Keratinocyte (primary cell): ENCODE measurements at regions not wholly inside any gene's neighbourhood (a gene's known extent, or its start where the extent isn't known, plus 50 kb on each side); places are given as distances from the start of the nearest gene placed in this dataset.

ENCODE experiments used
- DNase-seq: peaks from one replicate; pipeline ENCODE4 v3.0.0-alpha.2; 2011; ENCODE audit warnings: low read depth, missing footprints, low spot score
- FAIRE-seq: peaks from 2 replicates; lab custom pipeline; 2011; peaks lifted over from hg19 to GRCh38; lab: Jason Lieb, UNC
- H2AFZ ChIP-seq: 2 replicates; pipeline ENCODE4 v1.6.0; 2012; ENCODE audit warnings: low read length, control low read depth, inconsistent platforms; ENCODE audit not compliant: control insufficient read depth
- H3K27ac ChIP-seq: 2 replicates; pipeline ENCODE4 v1.5.1; 2011; ENCODE audit warnings: low read length; ENCODE audit not compliant: control insufficient read depth, insufficient read depth
- H3K27me3 ChIP-seq: 3 replicates; pipeline ENCODE4 v1.6.0; 2011; ENCODE audit warnings: low read length; ENCODE audit not compliant: control insufficient read depth, insufficient read depth; ENCODE audit errors: extremely low read depth
- H3K36me3 ChIP-seq, 2 experiments: 2 replicates in 1 of 2; 3 replicates in 1 of 2; pipeline ENCODE4 v1.5.1; 2011; ENCODE audit warnings: low read length in 2 of 2, mild to moderate bottlenecking in 1 of 2; ENCODE audit not compliant: control insufficient read depth in 2 of 2, insufficient read depth in 2 of 2; ENCODE audit errors: extremely low read depth in 1 of 2
- H3K4me1 ChIP-seq: 3 replicates; pipeline ENCODE4 v1.5.1; 2011; ENCODE audit warnings: low read length; ENCODE audit not compliant: control insufficient read depth, insufficient read depth; ENCODE audit errors: extremely low read depth
- H3K4me2 ChIP-seq: 3 replicates; pipeline ENCODE4 v1.6.0; 2011; ENCODE audit warnings: low read depth, low read length; ENCODE audit not compliant: control insufficient read depth, insufficient read depth; ENCODE audit errors: extremely low read depth
- H3K4me3 ChIP-seq, 3 experiments: fragments of 200-600 bp in 1 of 3; sonication (generic) in 1 of 3; 2 replicates in 2 of 3; 3 replicates in 1 of 3; pipeline ENCODE4 v1.5.1; 2011 to 2016; ENCODE audit warnings: low read length in 3 of 3, mild to moderate bottlenecking in 3 of 3, control low read depth in 2 of 3, inconsistent platforms in 1 of 3, low read depth in 1 of 3, mixed read lengths in 1 of 3, mixed run types in 1 of 3, moderate library complexity in 1 of 3; ENCODE audit not compliant: control insufficient read depth in 2 of 3, insufficient read depth in 2 of 3; ENCODE audit errors: extremely low read depth in 1 of 3
- H3K79me2 ChIP-seq: 2 replicates; pipeline ENCODE4 v1.6.0; 2012; ENCODE audit warnings: low read length; ENCODE audit not compliant: control insufficient read depth, insufficient read depth
- H3K9ac ChIP-seq: 3 replicates; pipeline ENCODE4 v1.6.0; 2011; ENCODE audit warnings: low read length; ENCODE audit not compliant: control insufficient read depth, insufficient read depth; ENCODE audit errors: extremely low read depth
- H3K9me1 ChIP-seq: 3 replicates; pipeline ENCODE4 v1.6.0; 2011; ENCODE audit warnings: low read length; ENCODE audit not compliant: control insufficient read depth, insufficient read depth; ENCODE audit errors: extremely low read depth
- H3K9me3 ChIP-seq: 2 replicates; pipeline ENCODE4 v1.5.1; 2012; ENCODE audit warnings: low read depth, low read length; ENCODE audit not compliant: control insufficient read depth
- H4K20me1 ChIP-seq: 3 replicates; pipeline ENCODE4 v1.6.0; 2011; ENCODE audit warnings: low read length; ENCODE audit not compliant: control insufficient read depth, insufficient read depth; ENCODE audit errors: extremely low read depth
- EZH2 ChIP-seq: IDR thresholded peaks from one replicate; pipeline ENCODE4 v1.6.1; 2012; ENCODE audit warnings: inconsistent platforms, mild to moderate bottlenecking, low read length, moderate library complexity
- dilution Hi-C: fragments of 300-500 bp; cut with MboI; formaldehyde crosslinking; loops from one replicate; pipeline ENCODE4 v1.7.0; 2020; ENCODE audit warnings: low sequenced_read_pairs; ENCODE audit not compliant: extremely low pct_ligation_motif_present
- TF ChIP-seq, protein P1 (sequence below), 3 experiments: IDR thresholded peaks in 1 of 3; conservative IDR thresholded peaks in 1 of 3; optimal IDR thresholded peaks in 1 of 3; 2 replicates in 2 of 3; 3 replicates in 1 of 3; pipeline versions ENCODE3 to v1.5.1; 2011; ENCODE audit warnings: low read length in 3 of 3, mild to moderate bottlenecking in 3 of 3, moderate library complexity in 2 of 3, control low read depth in 1 of 3, inconsistent platforms in 1 of 3; ENCODE audit not compliant: insufficient read depth in 2 of 3; ENCODE audit errors: extremely low read depth in 1 of 3

DNA sequence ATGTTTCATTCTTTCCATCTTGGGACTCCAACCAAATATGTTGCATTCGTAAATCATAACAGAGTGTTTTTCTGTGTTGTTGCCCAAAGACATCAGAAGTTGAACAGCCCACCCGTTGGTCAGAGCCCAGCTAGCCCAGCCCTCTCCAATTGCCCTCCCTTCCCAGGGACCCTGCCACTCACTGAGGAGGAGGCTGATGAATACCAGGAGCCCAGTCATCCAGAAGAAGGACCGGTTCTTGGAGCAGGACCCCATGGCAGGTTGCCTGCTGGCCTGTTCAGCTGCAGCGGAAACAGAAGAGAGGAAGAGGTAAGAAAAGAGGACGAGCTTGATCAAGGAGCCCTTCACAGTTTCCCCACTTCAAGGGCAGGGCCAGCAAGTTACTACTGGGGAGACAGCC lies 172.2 kb upstream of the ETV3 start:
- Histone ChIP-seq H3K36me3 (no peaks in the 10 kb centered on the region), H3K79me2 (no peaks in the 10 kb centered on the region), H3K27me3 (peaks cover 9% of the 10 kb centered on the region), H3K4me1 (no peaks in the 10 kb centered on the region), H3K4me3 (no peak overlapping the region), H4K20me1 (no peaks in the 10 kb centered on the region), H3K9me1 (no peaks in the 10 kb centered on the region), H3K4me2 (no peak overlapping the region), H3K9ac (no peak overlapping the region), H2AFZ (no peak overlapping the region), H3K9me3 (no peaks in the 10 kb centered on the region), H3K27ac (no peak overlapping the region)
- DNase-seq (no peak), FAIRE-seq (no peak)
- no peak for TF ChIP-seq EZH2
- TF ChIP-seq, protein P1, sequence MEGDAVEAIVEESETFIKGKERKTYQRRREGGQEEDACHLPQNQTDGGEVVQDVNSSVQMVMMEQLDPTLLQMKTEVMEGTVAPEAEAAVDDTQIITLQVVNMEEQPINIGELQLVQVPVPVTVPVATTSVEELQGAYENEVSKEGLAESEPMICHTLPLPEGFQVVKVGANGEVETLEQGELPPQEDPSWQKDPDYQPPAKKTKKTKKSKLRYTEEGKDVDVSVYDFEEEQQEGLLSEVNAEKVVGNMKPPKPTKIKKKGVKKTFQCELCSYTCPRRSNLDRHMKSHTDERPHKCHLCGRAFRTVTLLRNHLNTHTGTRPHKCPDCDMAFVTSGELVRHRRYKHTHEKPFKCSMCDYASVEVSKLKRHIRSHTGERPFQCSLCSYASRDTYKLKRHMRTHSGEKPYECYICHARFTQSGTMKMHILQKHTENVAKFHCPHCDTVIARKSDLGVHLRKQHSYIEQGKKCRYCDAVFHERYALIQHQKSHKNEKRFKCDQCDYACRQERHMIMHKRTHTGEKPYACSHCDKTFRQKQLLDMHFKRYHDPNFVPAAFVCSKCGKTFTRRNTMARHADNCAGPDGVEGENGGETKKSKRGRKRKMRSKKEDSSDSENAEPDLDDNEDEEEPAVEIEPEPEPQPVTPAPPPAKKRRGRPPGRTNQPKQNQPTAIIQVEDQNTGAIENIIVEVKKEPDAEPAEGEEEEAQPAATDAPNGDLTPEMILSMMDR (optimal IDR thresholded peaks at IDR 0.05 in 1 of 3, IDR thresholded peaks at IDR 0.05 in 1 of 3, conservative IDR thresholded peaks at IDR 0.05 in 1 of 3; ENCODE audit: extremely low read depth in 1 of 3, insufficient read depth in 2 of 3, low read length in 3 of 3), result no peak
- dilution Hi-C loops, result no loop called here

DNA sequence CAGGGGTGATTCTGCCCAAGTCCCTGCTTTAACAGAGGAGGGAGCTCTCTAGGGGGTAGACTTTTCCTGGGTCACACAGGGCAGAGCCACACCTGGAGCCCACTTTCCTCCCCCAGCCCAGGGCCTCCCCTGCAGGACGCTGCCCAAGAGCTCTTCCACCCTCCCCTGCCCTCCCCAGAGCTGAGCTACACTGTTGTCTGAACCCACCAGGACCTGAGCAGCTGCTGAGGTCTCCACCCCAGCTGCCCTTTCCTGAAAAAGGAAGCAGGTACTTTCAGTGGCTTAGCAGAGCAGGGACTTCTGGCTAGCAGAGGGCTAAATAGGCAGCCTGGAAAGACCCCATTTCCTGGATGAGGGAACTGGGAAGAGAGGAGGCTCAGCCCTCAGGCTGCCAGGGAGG lies 169.3 kb upstream of the ETV3 start:
- Histone ChIP-seq H3K9ac (no peak overlapping the region), H2AFZ (no peak overlapping the region), H4K20me1 (no peaks in the 10 kb centered on the region), H3K79me2 (no peaks in the 10 kb centered on the region), H3K36me3 (no peaks in the 10 kb centered on the region), H3K9me1 (no peaks in the 10 kb centered on the region), H3K4me3 (no peak overlapping the region), H3K27me3 (peaks cover 9% of the 10 kb centered on the region), H3K27ac (no peak overlapping the region), H3K4me1 (no peaks in the 10 kb centered on the region), H3K4me2 (no peak overlapping the region), H3K9me3 (no peaks in the 10 kb centered on the region)
- TF ChIP-seq EZH2, result no peak
- TF ChIP-seq, protein P1 (optimal IDR thresholded peaks at IDR 0.05 in 1 of 3, IDR thresholded peaks at IDR 0.05 in 1 of 3, conservative IDR thresholded peaks at IDR 0.05 in 1 of 3; ENCODE audit: extremely low read depth in 1 of 3, insufficient read depth in 2 of 3, low read length in 3 of 3), result no peak
- no peak for FAIRE-seq
- no peak for DNase-seq
- dilution Hi-C loops, result no loop called here
